Smooth muscle cell (in vitro differentiated cells): ENCODE measurements at regions not wholly inside any gene's neighbourhood (a gene's known extent, or its start where the extent isn't known, plus 50 kb on each side); places are given as distances from the start of the nearest gene placed in this dataset.

Experiments
- DNase-seq: peaks from one replicate; lab custom pipeline; 2025; ENCODE audit not compliant: unreplicated experiment; lab: John Stamatoyannopoulos, UW
- H2AFZ ChIP-seq: fragments of 200-600 bp; sonication (generic); 2 replicates; pipeline ENCODE4 v1.6.0; 2016; ENCODE audit warnings: antibody characterized with exemption, low read depth, mild to moderate bottlenecking
- H3F3A ChIP-seq: fragments of 200-600 bp; sonication (generic); 2 replicates; pipeline ENCODE4 v1.6.0; 2017; ENCODE audit warnings: antibody characterized with exemption, low read depth
- H3K27ac ChIP-seq: fragments of 200-600 bp; sonication (generic); 2 replicates; pipeline ENCODE4 v1.5.1; 2016; ENCODE audit warnings: low read depth, mild to moderate bottlenecking
- H3K27me3 ChIP-seq: fragments of 200-600 bp; sonication (generic); 2 replicates; pipeline ENCODE4 v1.6.1; 2016; ENCODE audit warnings: low read depth, mild to moderate bottlenecking
- H3K36me3 ChIP-seq: fragments of 200-600 bp; sonication (generic); 2 replicates; pipeline ENCODE4 v1.5.1; 2016; ENCODE audit warnings: low read depth
- H3K4me1 ChIP-seq: fragments of 200-600 bp; sonication (generic); 2 replicates; pipeline ENCODE4 v1.5.1; 2016; ENCODE audit warnings: low read depth
- H3K4me2 ChIP-seq: fragments of 200-600 bp; sonication (generic); 2 replicates; pipeline ENCODE4 v1.6.0; 2016; ENCODE audit warnings: mild to moderate bottlenecking
- H3K4me3 ChIP-seq: fragments of 200-600 bp; sonication (generic); 2 replicates; pipeline ENCODE4 v1.5.1; 2016; ENCODE audit warnings: mild to moderate bottlenecking
- H3K79me2 ChIP-seq: fragments of 200-600 bp; sonication (generic); 2 replicates; pipeline ENCODE4 v1.6.0; 2016; ENCODE audit warnings: low read depth, mild to moderate bottlenecking
- H3K9ac ChIP-seq: fragments of 200-600 bp; sonication (generic); 2 replicates; pipeline ENCODE4 v1.6.0; 2016; ENCODE audit warnings: low read depth
- H3K9me3 ChIP-seq: fragments of 200-600 bp; sonication (generic); replicated peaks from 2 replicates; pipeline ENCODE4 v1.5.1; 2016; ENCODE audit warnings: low read depth
- H4K20me1 ChIP-seq: fragments of 200-600 bp; sonication (generic); 2 replicates; pipeline ENCODE4 v1.6.0; 2016; ENCODE audit warnings: low read depth
- WGBS: methylation state at CpG from one replicate; pipeline ENCODE4 v1.1.7; 2016; ENCODE audit warnings: low lambda C conversion rate; 5-methylcytosine and 5-hydroxymethylcytosine counted together
- TF ChIP-seq, protein P1 (sequence below): fragments of 200-600 bp; sonication (generic); IDR thresholded peaks from 2 replicates; pipeline ENCODE4 v1.5.1; 2017; ENCODE audit warnings: borderline replicate concordance, mild to moderate bottlenecking, antibody characterized with exemption; ENCODE audit not compliant: insufficient read depth, poor library complexity, severe bottlenecking

- 40% methylated on average over 9 of the region's 9 CpGs for WGBS
- TF ChIP-seq, protein P1, sequence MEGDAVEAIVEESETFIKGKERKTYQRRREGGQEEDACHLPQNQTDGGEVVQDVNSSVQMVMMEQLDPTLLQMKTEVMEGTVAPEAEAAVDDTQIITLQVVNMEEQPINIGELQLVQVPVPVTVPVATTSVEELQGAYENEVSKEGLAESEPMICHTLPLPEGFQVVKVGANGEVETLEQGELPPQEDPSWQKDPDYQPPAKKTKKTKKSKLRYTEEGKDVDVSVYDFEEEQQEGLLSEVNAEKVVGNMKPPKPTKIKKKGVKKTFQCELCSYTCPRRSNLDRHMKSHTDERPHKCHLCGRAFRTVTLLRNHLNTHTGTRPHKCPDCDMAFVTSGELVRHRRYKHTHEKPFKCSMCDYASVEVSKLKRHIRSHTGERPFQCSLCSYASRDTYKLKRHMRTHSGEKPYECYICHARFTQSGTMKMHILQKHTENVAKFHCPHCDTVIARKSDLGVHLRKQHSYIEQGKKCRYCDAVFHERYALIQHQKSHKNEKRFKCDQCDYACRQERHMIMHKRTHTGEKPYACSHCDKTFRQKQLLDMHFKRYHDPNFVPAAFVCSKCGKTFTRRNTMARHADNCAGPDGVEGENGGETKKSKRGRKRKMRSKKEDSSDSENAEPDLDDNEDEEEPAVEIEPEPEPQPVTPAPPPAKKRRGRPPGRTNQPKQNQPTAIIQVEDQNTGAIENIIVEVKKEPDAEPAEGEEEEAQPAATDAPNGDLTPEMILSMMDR = no peak
- Histone ChIP-seq H3F3A (no peaks in the 10 kb centered on the region), H3K4me2 (peak overlapping the region; percentile 51), H3K27me3 (no peaks in the 10 kb centered on the region), H4K20me1 (no peaks in the 10 kb centered on the region), H3K4me3 (no peak overlapping the region), H3K27ac (peak overlapping the region; percentile 60), H3K36me3 (no peaks in the 10 kb centered on the region), H3K4me1 (no peaks in the 10 kb centered on the region), H3K9me3 (no peaks in the 10 kb centered on the region), H3K9ac (no peak overlapping the region), H3K79me2 (no peaks in the 10 kb centered on the region), H2AFZ (no peak overlapping the region)
- DNase-seq = no peak
Measured at GRCh38 chr18:38611036-38611964, 1045.7 kb upstream of the CELF4 start.

DNA sequence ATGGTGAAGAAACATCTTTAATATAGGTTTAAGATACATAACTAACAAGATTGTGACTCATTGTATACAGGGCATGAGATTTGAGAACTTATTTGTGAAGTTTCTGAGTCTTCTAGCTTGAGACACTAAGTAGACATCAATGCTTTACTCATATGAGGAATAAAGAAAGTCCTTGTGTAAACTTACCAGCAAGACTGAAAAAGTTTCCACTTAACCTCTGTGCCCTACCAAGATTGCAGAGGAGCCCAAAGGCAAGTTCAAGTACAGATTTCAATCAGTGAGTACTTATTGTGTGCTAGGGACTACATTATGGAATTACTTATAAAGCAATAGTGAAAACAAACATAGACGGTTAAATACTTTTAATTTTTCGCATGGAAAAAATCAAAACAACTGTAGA is 1041.2 kb upstream of the CELF4 start:
- Histone ChIP-seq H3K4me3 (no peak overlapping the region), H3K4me2 (no peak overlapping the region), H2AFZ (no peak overlapping the region), H3K4me1 (peaks cover 11% of the 10 kb centered on the region), H4K20me1 (no peaks in the 10 kb centered on the region), H3K9me3 (no peaks in the 10 kb centered on the region), H3K36me3 (no peaks in the 10 kb centered on the region), H3F3A (peaks cover 4% of the 10 kb centered on the region), H3K9ac (no peak overlapping the region), H3K27ac (no peak overlapping the region), H3K27me3 (no peaks in the 10 kb centered on the region), H3K79me2 (no peaks in the 10 kb centered on the region)
- no peak for DNase-seq
- WGBS = 97% methylated on average over 2 of the region's 2 CpGs
- TF ChIP-seq, protein P1 = no peak

- no peak overlapping the region for H3K4me3 ChIP-seq
- no peaks in the 10 kb centered on the region for H4K20me1 ChIP-seq
- H3K4me1 ChIP-seq = peaks cover 11% of the 10 kb centered on the region
- DNase-seq = no peak
- no peaks in the 10 kb centered on the region for H3K9me3 ChIP-seq
- no peaks in the 10 kb centered on the region for H3K27me3 ChIP-seq
- no peaks in the 10 kb centered on the region for H3K79me2 ChIP-seq
- peak overlapping the region; percentile 33 for H3K4me2 ChIP-seq
- no peaks in the 10 kb centered on the region for H3K36me3 ChIP-seq
- H3F3A ChIP-seq = peaks cover 4% of the 10 kb centered on the region
- peak overlapping the region; percentile 67 for H3K27ac ChIP-seq
- H3K9ac ChIP-seq = no peak overlapping the region
- TF ChIP-seq, protein P1 = no peak
- H2AFZ ChIP-seq = peak overlapping the region; percentile 65
Measured at GRCh38 chr18:38602341-38602740, 1036.7 kb upstream of the CELF4 start.

DNA sequence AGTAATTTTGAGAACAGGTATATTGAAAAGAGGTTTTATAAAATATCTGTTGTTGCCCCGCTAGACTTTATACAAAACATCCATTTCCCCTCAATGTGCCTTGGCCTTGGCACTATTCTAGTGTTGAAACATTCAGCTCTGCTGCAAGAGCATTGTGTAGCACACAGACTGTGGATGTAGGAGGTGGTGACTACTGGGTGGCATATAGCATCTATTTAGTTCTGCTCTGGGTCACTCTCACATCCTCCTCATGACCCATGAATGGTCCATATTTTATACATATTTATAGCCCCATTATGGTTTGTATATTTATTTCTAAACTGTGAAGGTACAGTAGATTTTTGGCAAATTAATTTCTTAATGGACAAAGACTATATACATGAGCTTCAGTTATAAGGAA is 1022.0 kb upstream of the CELF4 start:
- Histone ChIP-seq H3K27me3 (no peaks in the 10 kb centered on the region), H3K36me3 (no peaks in the 10 kb centered on the region)
- WGBS = 0% methylated on average over 1 of the region's 1 CpG

More for the DNA sequence above, 1022.0 kb upstream of the CELF4 start:
- no peak overlapping the region for H3K27ac ChIP-seq
- no peaks in the 10 kb centered on the region for H3K79me2 ChIP-seq
- no peak overlapping the region for H3K4me2 ChIP-seq
- H4K20me1 ChIP-seq = no peaks in the 10 kb centered on the region
- TF ChIP-seq, protein P1 = no peak
- no peaks in the 10 kb centered on the region for H3K4me1 ChIP-seq
- no peak overlapping the region for H3K9ac ChIP-seq
- no peaks in the 10 kb centered on the region for H3F3A ChIP-seq
- DNase-seq = no peak
- no peak overlapping the region for H2AFZ ChIP-seq
- H3K9me3 ChIP-seq = no peaks in the 10 kb centered on the region
- no peak overlapping the region for H3K4me3 ChIP-seq
